Natural killer cell (primary cell): ENCODE measurements at regions not wholly inside any gene's neighbourhood (a gene's known extent, or its start where the extent isn't known, plus 50 kb on each side); places are given as distances from the start of the nearest gene placed in this dataset.
"Not testable (repeated sequence)": the region's sequence is repeated elsewhere in the genome, so short reads cannot be mapped to it uniquely, and the experiment has no call there.

Experiments used
- ATAC-seq, 3 donors: fragments of 150-1000 bp in 2 of 3; fragments of 200-7000 bp in 1 of 3; cut with Tn5 transposase; 1 replicate in 1 of 3; 2 replicates in 2 of 3; pipeline ENCODE4 v1.10.0; 2021; ENCODE audit warnings: mild to moderate bottlenecking in 2 of 3, moderate library complexity in 2 of 3
- DNase-seq, 2 donors: peaks; one replicate each; pipeline versions ENCODE4 v3.0.0 to v3.0.0-alpha.2; 2013 to 2021; ENCODE audit warnings: mixed read lengths in 1 of 2
- H3K27ac ChIP-seq: one replicate; pipeline ENCODE4 v1.5.1; 2013; ENCODE audit warnings: mild to moderate bottlenecking, low read length
- H3K27me3 ChIP-seq: one replicate; pipeline ENCODE4 v1.6.1; 2013; ENCODE audit warnings: low read length; ENCODE audit not compliant: control insufficient read depth, insufficient read depth
- H3K36me3 ChIP-seq: one replicate; pipeline ENCODE4 v1.6.1; 2013; ENCODE audit warnings: low read length; ENCODE audit not compliant: control insufficient read depth, insufficient read depth
- H3K4me1 ChIP-seq: one replicate; pipeline ENCODE4 v1.6.1; 2013; ENCODE audit warnings: low read length; ENCODE audit not compliant: control insufficient read depth, insufficient read depth
- H3K4me3 ChIP-seq: one replicate; pipeline ENCODE4 v1.5.1; 2013; ENCODE audit warnings: low read length
- H3K9me3 ChIP-seq: one replicate; pipeline ENCODE4 v1.6.1; 2013; ENCODE audit warnings: low read length; ENCODE audit not compliant: control insufficient read depth, insufficient read depth
- H3K27ac Mint-ChIP-seq, 2 donors: one replicate each; pipeline ENCODE4 v1.8.0; 2022; ENCODE audit warnings: mild to moderate bottlenecking in 2 of 2, mixed read lengths in 2 of 2, moderate library complexity in 1 of 2
- H3K27me3 Mint-ChIP-seq, 2 donors: one replicate each; pipeline ENCODE4 v1.8.0; 2022; ENCODE audit warnings: low read depth in 2 of 2, mixed read lengths in 2 of 2
- H3K36me3 Mint-ChIP-seq: one replicate; pipeline ENCODE4 v1.8.0; 2022; ENCODE audit warnings: mixed read lengths
- H3K4me1 Mint-ChIP-seq, 2 donors: one replicate each; pipeline ENCODE4 v1.8.0; 2022; ENCODE audit warnings: mixed read lengths in 2 of 2
- H3K4me3 Mint-ChIP-seq: one replicate; pipeline ENCODE4 v1.8.0; 2022; ENCODE audit warnings: mild to moderate bottlenecking, moderate library complexity, mixed read lengths
- H3K9me3 Mint-ChIP-seq, 2 donors: one replicate each; pipeline ENCODE4 v1.8.0; 2022; ENCODE audit warnings: mixed read lengths in 2 of 2
- WGBS: methylation state at CpG from one replicate; pipeline ENCODE4 v1.1.7; 2013; ENCODE audit warnings: missing lambda C conversion rate; ENCODE audit not compliant: insufficient coverage; 5-methylcytosine and 5-hydroxymethylcytosine counted together
- intact Hi-C: fragments of 100-400 bp; cut with micrococcal nuclease; formaldehyde crosslinking; loops from one replicate; pipeline ENCODE4 v1.14.2; 2022
- TF ChIP-seq, protein P1 (sequence below): fragments of 200-600 bp; IDR thresholded peaks from one replicate; pipeline ENCODE4 v1.8.0; 2022; ENCODE audit warnings: antibody characterized with exemption

DNA sequence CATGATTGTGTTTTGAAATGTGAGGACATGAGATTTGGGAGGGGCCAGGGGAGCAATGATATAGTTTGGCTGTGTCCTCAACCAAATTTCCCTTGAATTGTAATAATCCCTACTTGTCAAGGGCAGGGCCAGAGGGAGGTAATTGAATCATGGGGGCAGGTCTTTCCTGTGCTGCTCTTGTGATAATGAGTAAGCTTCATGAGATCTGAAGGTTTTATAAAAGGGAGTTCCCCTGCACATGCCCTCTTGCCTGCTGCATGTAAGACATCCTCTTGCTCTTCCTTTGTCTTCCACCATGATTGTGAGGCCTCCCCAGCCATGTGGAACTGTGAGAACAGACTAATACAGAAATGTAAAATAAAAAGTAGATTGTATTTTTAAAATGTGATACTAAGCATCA is 1294.9 kb downstream of the ADGRL3 start:
- Mint-ChIP-seq H3K4me3 (no peak overlapping the region), H3K9me3 (peaks cover 17 to 23% of the 10 kb centered on the region in 2 donors), H3K36me3 (no peaks in the 10 kb centered on the region), H3K4me1 (no peaks in the 10 kb centered on the region), H3K27ac (no peak overlapping the region), H3K27me3 (no peaks in the 10 kb centered on the region)
- no peaks in the 10 kb centered on the region for H3K4me1 ChIP-seq
- no peaks in the 10 kb centered on the region for H3K36me3 ChIP-seq
- H3K27ac ChIP-seq = no peak overlapping the region
- no peaks in the 10 kb centered on the region for H3K9me3 ChIP-seq
- TF ChIP-seq, protein P1, sequence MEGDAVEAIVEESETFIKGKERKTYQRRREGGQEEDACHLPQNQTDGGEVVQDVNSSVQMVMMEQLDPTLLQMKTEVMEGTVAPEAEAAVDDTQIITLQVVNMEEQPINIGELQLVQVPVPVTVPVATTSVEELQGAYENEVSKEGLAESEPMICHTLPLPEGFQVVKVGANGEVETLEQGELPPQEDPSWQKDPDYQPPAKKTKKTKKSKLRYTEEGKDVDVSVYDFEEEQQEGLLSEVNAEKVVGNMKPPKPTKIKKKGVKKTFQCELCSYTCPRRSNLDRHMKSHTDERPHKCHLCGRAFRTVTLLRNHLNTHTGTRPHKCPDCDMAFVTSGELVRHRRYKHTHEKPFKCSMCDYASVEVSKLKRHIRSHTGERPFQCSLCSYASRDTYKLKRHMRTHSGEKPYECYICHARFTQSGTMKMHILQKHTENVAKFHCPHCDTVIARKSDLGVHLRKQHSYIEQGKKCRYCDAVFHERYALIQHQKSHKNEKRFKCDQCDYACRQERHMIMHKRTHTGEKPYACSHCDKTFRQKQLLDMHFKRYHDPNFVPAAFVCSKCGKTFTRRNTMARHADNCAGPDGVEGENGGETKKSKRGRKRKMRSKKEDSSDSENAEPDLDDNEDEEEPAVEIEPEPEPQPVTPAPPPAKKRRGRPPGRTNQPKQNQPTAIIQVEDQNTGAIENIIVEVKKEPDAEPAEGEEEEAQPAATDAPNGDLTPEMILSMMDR = no peak
- H3K27me3 ChIP-seq = no peaks in the 10 kb centered on the region
- H3K4me3 ChIP-seq = no peak overlapping the region
- DNase-seq = no peak
- intact Hi-C loops = no loop called here
- peak in 1 of 3 donors; percentile 12 for ATAC-seq

DNA sequence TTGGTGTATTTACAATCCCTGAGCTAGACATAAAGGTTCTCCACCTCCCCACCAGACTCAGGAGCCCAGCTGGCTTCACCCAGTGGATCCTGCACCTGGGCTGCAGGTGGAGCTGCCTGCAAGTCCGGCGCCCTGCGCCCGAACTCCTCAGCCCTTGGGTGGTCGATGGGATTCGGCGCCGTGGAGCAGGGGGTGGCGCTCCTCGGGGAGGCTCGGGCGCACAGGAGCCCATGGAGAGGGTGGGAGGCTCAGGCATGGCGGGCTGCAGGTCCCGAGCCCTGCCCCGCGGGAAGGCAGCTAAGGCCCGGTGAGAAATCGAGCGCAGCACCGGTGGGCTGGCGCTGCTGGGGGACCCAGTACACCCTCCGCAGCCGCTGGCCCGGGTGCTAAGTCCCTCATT is 1291.6 kb downstream of the ADGRL3 start:
- H3K4me1 Mint-ChIP-seq, DNase-seq, H3K4me1 ChIP-seq, H3K4me3 Mint-ChIP-seq, H3K27ac Mint-ChIP-seq, H3K4me3 ChIP-seq, H3K9me3 ChIP-seq, intact Hi-C loops, H3K27me3 Mint-ChIP-seq, H3K36me3 Mint-ChIP-seq, H3K27me3 ChIP-seq, H3K27ac ChIP-seq, H3K36me3 ChIP-seq, ATAC-seq: not testable (repeated sequence)
- peaks cover 9 to 17% of the 10 kb centered on the region in 2 donors for H3K9me3 Mint-ChIP-seq
- 96% methylated on average over 24 of the region's 24 CpGs for WGBS

DNA sequence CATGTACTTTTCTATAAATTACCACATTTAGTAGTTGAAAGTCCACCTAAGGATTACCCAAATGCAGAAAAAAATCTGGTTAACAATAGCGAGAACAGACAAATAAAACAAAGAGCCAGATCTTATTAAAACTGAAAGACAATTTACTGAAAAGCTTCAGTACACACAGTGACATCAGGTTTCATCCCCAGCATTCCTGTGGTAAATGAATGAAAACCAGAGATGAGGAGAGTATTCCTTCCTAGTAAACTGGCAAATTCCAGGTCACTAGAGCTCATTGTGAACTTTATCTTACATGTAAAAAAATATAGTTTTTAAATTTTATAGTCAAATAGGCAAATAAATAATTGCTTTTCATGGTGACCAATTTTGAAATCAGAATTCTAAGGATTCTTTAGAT is 1290.5 kb downstream of the ADGRL3 start:
- Mint-ChIP-seq H3K4me1 (no peaks in the 10 kb centered on the region), H3K9me3 (peaks cover 4 to 12% of the 10 kb centered on the region in 2 donors), H3K4me3 (no peak overlapping the region), H3K36me3 (no peaks in the 10 kb centered on the region), H3K27me3 (no peaks in the 10 kb centered on the region), H3K27ac (no peak overlapping the region)
- H3K36me3 ChIP-seq = no peaks in the 10 kb centered on the region
- no peaks in the 10 kb centered on the region for H3K9me3 ChIP-seq
- DNase-seq (no peak), ATAC-seq (no peak)
- H3K4me1 ChIP-seq = no peaks in the 10 kb centered on the region
- H3K4me3 ChIP-seq = no peak overlapping the region
- H3K27me3 ChIP-seq = no peaks in the 10 kb centered on the region
- H3K27ac ChIP-seq = no peak overlapping the region
- intact Hi-C loops = no loop called here
- TF ChIP-seq, protein P1 = no peak
- 50% methylated on average over 1 of the region's 1 CpG for WGBS

DNA sequence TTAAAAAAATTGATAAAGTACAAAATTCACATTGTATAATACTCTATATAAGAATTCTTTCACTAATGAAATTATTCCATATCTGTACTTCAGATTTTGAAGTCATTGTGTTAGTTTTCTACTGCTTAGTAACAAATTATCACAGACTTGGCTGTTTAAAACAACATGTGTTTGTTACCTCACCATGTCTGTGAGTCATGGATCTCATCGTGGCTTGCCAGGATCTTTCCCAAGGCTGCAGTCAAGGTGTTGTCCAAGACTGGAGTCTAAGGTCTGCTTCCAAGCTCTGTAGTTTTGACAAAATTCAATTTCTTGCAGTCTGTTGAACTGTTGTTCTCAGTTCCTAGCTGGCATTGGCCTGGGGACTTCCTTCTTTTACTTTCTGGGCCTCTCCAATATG is 1286.9 kb downstream of the ADGRL3 start:
- Histone ChIP-seq H3K9me3 (peaks cover 2% of the 10 kb centered on the region), H3K4me3 (no peak overlapping the region), H3K36me3 (no peaks in the 10 kb centered on the region), H3K27ac (no peak overlapping the region), H3K27me3 (no peaks in the 10 kb centered on the region), H3K4me1 (no peaks in the 10 kb centered on the region)
- no peak for ATAC-seq
- intact Hi-C loops = no loop called here
- peaks cover 2 to 13% of the 10 kb centered on the region in 2 donors for H3K9me3 Mint-ChIP-seq
- no peaks in the 10 kb centered on the region for H3K36me3 Mint-ChIP-seq
- no peaks in the 10 kb centered on the region for H3K4me1 Mint-ChIP-seq
- DNase-seq = no peak
- no peak overlapping the region for H3K4me3 Mint-ChIP-seq
- TF ChIP-seq, protein P1 = no peak
- no peaks in the 10 kb centered on the region for H3K27me3 Mint-ChIP-seq
- 94% methylated on average over 1 of the region's 1 CpG for WGBS
- no peak overlapping the region for H3K27ac Mint-ChIP-seq
